B cell (primary cell): ENCODE measurements at regions not wholly inside any gene's neighbourhood (a gene's known extent, or its start where the extent isn't known, plus 50 kb on each side); places are given as distances from the start of the nearest gene placed in this dataset.

Experiments used
- ATAC-seq: fragments of 200-7000 bp; cut with Tn5 transposase; one replicate; pipeline ENCODE4 v1.10.0; 2021; ENCODE audit warnings: low read depth, mild to moderate bottlenecking, moderate number of reproducible peaks, moderate library complexity
- CTCF ChIA-PET: fragments of 350-600 bp; sonication (Branson Sonifier 250); formaldehyde crosslinking; loops from one replicate; lab custom pipeline; 2021; ENCODE audit warnings: antibody characterized with exemption, inconsistent platforms; lab: Charles Lee
- POLR2A ChIA-PET: fragments of 350-600 bp; sonication (Branson Sonifier 250); formaldehyde crosslinking; loops from one replicate; lab custom pipeline; 2021; ENCODE audit warnings: antibody characterized with exemption; lab: Charles Lee
- DNase-seq: peaks from one replicate; pipeline ENCODE4 v3.0.0; 2013
- H2AFZ ChIP-seq: 2 replicates; pipeline ENCODE4 v1.6.1; 2012; ENCODE audit warnings: mild to moderate bottlenecking, low read depth, low read length; ENCODE audit not compliant: insufficient read depth, poor library complexity, severe bottlenecking
- H3K27ac ChIP-seq, 2 donors: 1 replicate in 1 of 2; 2 replicates in 1 of 2; pipeline ENCODE4 v1.5.1; 2012 to 2013; ENCODE audit warnings: low read length in 2 of 2, mild to moderate bottlenecking in 2 of 2, moderate library complexity in 1 of 2
- H3K27me3 ChIP-seq, 4 experiments: fragments of 200-600 bp in 1 of 4; sonication (generic) in 1 of 4; replicated peaks in 1 of 4; 1 replicate in 2 of 4; 2 replicates in 2 of 4; pipeline versions ENCODE4 v1.6.1 to v1.7.0; 2013 to 2016; ENCODE audit warnings: low read length in 3 of 4, mild to moderate bottlenecking in 2 of 4, mixed read lengths in 1 of 4, moderate library complexity in 1 of 4; ENCODE audit not compliant: insufficient read depth in 4 of 4, control insufficient read depth in 3 of 4; ENCODE audit errors: control extremely low read depth in 1 of 4
- H3K36me3 ChIP-seq, 2 experiments: replicated peaks in 1 of 2; 1 replicate in 1 of 2; 2 replicates in 1 of 2; pipeline versions ENCODE4 v1.6.1 to v1.7.1; 2013; ENCODE audit warnings: low read length in 1 of 2; ENCODE audit not compliant: insufficient read depth in 2 of 2, control insufficient read depth in 1 of 2; ENCODE audit errors: control extremely low read depth in 1 of 2, extremely low read depth in 1 of 2
- H3K4me1 ChIP-seq, 2 donors: fragments of 200-600 bp in 1 of 2; sonication (generic) in 1 of 2; 1 replicate in 1 of 2; 2 replicates in 1 of 2; pipeline versions ENCODE4 v1.5.1 to v1.6.1; 2013 to 2017; ENCODE audit warnings: low read length in 2 of 2; ENCODE audit not compliant: control insufficient read depth in 2 of 2, insufficient read depth in 2 of 2
- H3K4me2 ChIP-seq: replicated peaks from 2 replicates; pipeline ENCODE3; 2012; ENCODE audit warnings: mild to moderate bottlenecking, low read depth, low read length; ENCODE audit not compliant: poor library complexity, severe bottlenecking
- H3K4me3 ChIP-seq, 5 experiments: fragments of 200-600 bp in 1 of 5; sonication (generic) in 1 of 5; 1 replicate in 3 of 5; 2 replicates in 2 of 5; pipeline versions ENCODE4 v1.5.1 to v1.7.0; 2011 to 2016; ENCODE audit warnings: low read length in 4 of 5, mild to moderate bottlenecking in 4 of 5, low read depth in 2 of 5, control low read depth in 1 of 5, moderate library complexity in 1 of 5; ENCODE audit not compliant: insufficient read depth in 1 of 5; ENCODE audit errors: control extremely low read depth in 1 of 5, extremely low read depth in 1 of 5
- H3K79me2 ChIP-seq: fragments of 200-600 bp; sonication (generic); one replicate; pipeline ENCODE4 v1.6.0; 2016; ENCODE audit warnings: low read length; ENCODE audit not compliant: control insufficient read depth, insufficient read depth
- H3K9ac ChIP-seq: fragments of 200-600 bp; sonication (generic); 2 replicates; pipeline ENCODE4 v1.6.1; 2017; ENCODE audit warnings: mild to moderate bottlenecking, low read length, moderate library complexity
- H3K9me3 ChIP-seq, 3 donors: one replicate each; pipeline versions ENCODE4 v1.6.1 to v1.7.1; 2013; ENCODE audit warnings: low read length in 2 of 3; ENCODE audit not compliant: control insufficient read depth in 2 of 3, insufficient read depth in 1 of 3; ENCODE audit errors: control extremely low read depth in 1 of 3
- H4K20me1 ChIP-seq: 2 replicates; pipeline ENCODE4 v1.6.0; 2012; ENCODE audit warnings: mild to moderate bottlenecking, low read length; ENCODE audit not compliant: insufficient read depth, control insufficient read depth, poor library complexity, severe bottlenecking
- H3K27ac Mint-ChIP-seq: one replicate; pipeline ENCODE4 v1.8.0; 2021; ENCODE audit warnings: mixed read lengths
- H3K27me3 Mint-ChIP-seq: one replicate; pipeline ENCODE4 v1.8.0; 2021; ENCODE audit warnings: mixed read lengths
- H3K4me1 Mint-ChIP-seq: one replicate; pipeline ENCODE4 v1.8.0; 2021; ENCODE audit warnings: mixed read lengths
- H3K4me3 Mint-ChIP-seq: one replicate; pipeline ENCODE4 v1.8.0; 2021; ENCODE audit warnings: mixed read lengths
- H3K9me3 Mint-ChIP-seq: one replicate; pipeline ENCODE4 v1.8.0; 2022; ENCODE audit warnings: mixed read lengths; ENCODE audit not compliant: insufficient read depth
- CTCF ChIP-seq: fragments of 200-600 bp; IDR thresholded peaks from one replicate; pipeline ENCODE4 v1.8.0; 2022; ENCODE audit warnings: antibody characterized with exemption, mild to moderate bottlenecking
- EZH2 ChIP-seq: IDR thresholded peaks from 2 replicates; pipeline ENCODE4 v1.6.1; 2012; ENCODE audit warnings: borderline replicate concordance, low read depth, mild to moderate bottlenecking, moderate library complexity, low read length; ENCODE audit not compliant: insufficient read depth, poor library complexity, severe bottlenecking
- WGBS: methylation state at CpG from one replicate; pipeline ENCODE4 v1.1.5; 2013; ENCODE audit warnings: missing lambda C conversion rate; ENCODE audit not compliant: insufficient coverage; 5-methylcytosine and 5-hydroxymethylcytosine counted together
- intact Hi-C: fragments of 100-400 bp; cut with micrococcal nuclease; formaldehyde crosslinking; loops from one replicate; pipeline ENCODE4 v1.10.0; 2022

DNA sequence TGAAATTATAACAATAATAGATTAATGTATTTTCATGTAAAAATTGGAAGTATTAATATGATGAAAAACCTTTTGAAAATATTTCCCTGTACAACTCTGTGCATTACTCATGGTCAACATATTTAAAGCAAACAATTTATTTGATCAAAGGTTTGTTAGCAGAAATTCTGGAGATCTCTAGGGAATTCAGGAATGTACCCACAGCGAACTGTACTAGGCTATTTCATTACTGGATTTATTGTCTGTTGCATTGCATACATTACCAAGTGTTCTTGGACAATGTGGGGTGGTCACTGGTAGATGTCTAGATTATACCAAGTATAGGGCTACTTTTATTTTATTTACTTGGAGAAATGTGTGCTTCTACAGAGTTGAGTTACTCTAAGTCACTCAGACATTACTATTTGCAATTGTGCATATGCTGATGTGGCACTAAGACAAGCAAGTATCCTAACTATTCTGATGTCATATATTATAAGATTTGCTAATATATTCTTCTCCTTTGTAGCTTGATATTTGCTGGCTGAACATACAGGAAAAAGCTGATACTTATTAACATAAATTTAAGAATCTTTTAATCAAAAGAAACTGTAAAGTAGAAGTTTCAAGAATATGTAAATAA, 323.3 kb downstream of the CCER1 start:
- no CpG with 5 or more reads among the region's 1 CpG for WGBS
- Histone ChIP-seq H4K20me1 (no peaks in the 10 kb centered on the region), H3K36me3 (no peaks in the 10 kb centered on the region), H2AFZ (no peak overlapping the region), H3K27ac (no peak overlapping the region), H3K9ac (no peak overlapping the region), H3K4me2 (no peak overlapping the region), H3K4me1 (no peaks in the 10 kb centered on the region), H3K9me3 (no peaks in the 10 kb centered on the region), H3K27me3 (no peaks in the 10 kb centered on the region), H3K4me3 (no peak overlapping the region), H3K79me2 (no peaks in the 10 kb centered on the region)
- DNase-seq, result no peak
- ChIA-PET POLR2A (no interaction called here), CTCF (no interaction called here)
- intact Hi-C loops, result no loop called here
- Mint-ChIP-seq H3K4me1 (no peaks in the 10 kb centered on the region), H3K4me3 (no peak overlapping the region), H3K27me3 (no peaks in the 10 kb centered on the region), H3K9me3 (no peaks in the 10 kb centered on the region), H3K27ac (no peak overlapping the region)
- ATAC-seq, result no peak
- TF ChIP-seq EZH2, result no peak
- no peak for TF ChIP-seq CTCF

DNA sequence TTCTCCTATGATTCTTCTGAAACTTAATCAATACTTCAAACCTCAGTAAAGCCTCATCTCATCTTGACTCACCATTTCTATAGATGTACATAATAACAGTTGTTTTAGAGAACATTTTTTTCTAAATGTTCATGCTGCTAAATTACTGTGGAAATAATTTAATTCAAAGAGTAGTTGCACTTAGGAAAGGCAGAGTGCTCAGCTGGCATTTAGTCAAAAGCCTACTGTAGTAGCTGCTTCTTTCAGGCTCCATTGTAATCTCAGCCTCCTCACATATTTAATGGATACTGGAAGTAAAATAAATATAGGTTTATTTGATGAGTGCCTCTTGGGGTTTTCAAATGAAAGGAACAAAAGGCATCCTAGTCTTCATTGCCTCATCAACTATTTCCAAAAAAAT, 325.0 kb downstream of the CCER1 start:
- H3K4me2 ChIP-seq, result no peak overlapping the region
- H2AFZ ChIP-seq, result no peak overlapping the region
- no peaks in the 10 kb centered on the region for H3K27me3 Mint-ChIP-seq
- no peaks in the 10 kb centered on the region for H3K79me2 ChIP-seq
- TF ChIP-seq CTCF, result no peak
- no peak for TF ChIP-seq EZH2
- no peak overlapping the region for H3K27ac Mint-ChIP-seq
- CTCF ChIA-PET, result no interaction called here
- no peak overlapping the region for H3K9ac ChIP-seq
- no peak overlapping the region for H3K4me3 ChIP-seq
- H3K27me3 ChIP-seq, result no peaks in the 10 kb centered on the region
- H3K4me3 Mint-ChIP-seq, result no peak overlapping the region
- intact Hi-C loops, result no loop called here
- no peaks in the 10 kb centered on the region for H3K36me3 ChIP-seq
- H3K9me3 ChIP-seq, result no peaks in the 10 kb centered on the region
- no peaks in the 10 kb centered on the region for H3K4me1 Mint-ChIP-seq
- no peak for DNase-seq
- no peaks in the 10 kb centered on the region for H4K20me1 ChIP-seq
- POLR2A ChIA-PET, result no interaction called here
- no peak overlapping the region for H3K27ac ChIP-seq
- no peaks in the 10 kb centered on the region for H3K9me3 Mint-ChIP-seq
- H3K4me1 ChIP-seq, result no peaks in the 10 kb centered on the region
- ATAC-seq, result no peak
